Hepatocyte (in vitro differentiated cells): ENCODE measurements at regions not wholly inside any gene's neighbourhood (a gene's known extent, or its start where the extent isn't known, plus 50 kb on each side); places are given as distances from the start of the nearest gene placed in this dataset.

Source experiments
- DNase-seq: peaks from one replicate; pipeline ENCODE4 v3.0.0-alpha.2; 2016; ENCODE audit warnings: low spot score
- H2AFZ ChIP-seq: fragments of 200-600 bp; sonication (generic); 2 replicates; pipeline ENCODE4 v1.6.0; 2016; ENCODE audit warnings: antibody characterized with exemption, mild to moderate bottlenecking
- H3K27ac ChIP-seq: fragments of 200-600 bp; sonication (generic); 2 replicates; pipeline ENCODE4 v1.5.1; 2016; ENCODE audit warnings: mild to moderate bottlenecking
- H3K27me3 ChIP-seq: fragments of 200-600 bp; sonication (generic); 2 replicates; pipeline ENCODE4 v1.6.1; 2016
- H3K36me3 ChIP-seq: fragments of 200-600 bp; sonication (generic); replicated peaks from 2 replicates; pipeline ENCODE4 v1.5.1; 2016; ENCODE audit warnings: low read depth; ENCODE audit not compliant: insufficient read depth
- H3K4me1 ChIP-seq: fragments of 200-600 bp; sonication (generic); 2 replicates; pipeline ENCODE4 v1.5.1; 2016; ENCODE audit warnings: mild to moderate bottlenecking, moderate library complexity; ENCODE audit not compliant: insufficient read depth
- H3K4me2 ChIP-seq: fragments of 200-600 bp; sonication (generic); 2 replicates; pipeline ENCODE4 v1.6.0; 2016
- H3K4me3 ChIP-seq: fragments of 200-600 bp; sonication (generic); 2 replicates; pipeline ENCODE4 v1.5.1; 2016; ENCODE audit warnings: mild to moderate bottlenecking
- H3K79me2 ChIP-seq: fragments of 200-600 bp; sonication (generic); 2 replicates; pipeline ENCODE4 v1.6.0; 2017; ENCODE audit warnings: mild to moderate bottlenecking
- H3K9me2 ChIP-seq: fragments of 200-600 bp; sonication (generic); replicated peaks from 2 replicates; pipeline ENCODE4 v1.6.0; 2017; ENCODE audit warnings: mild to moderate bottlenecking; ENCODE audit not compliant: insufficient read depth
- H3K9me3 ChIP-seq: fragments of 200-600 bp; sonication (generic); 2 replicates; pipeline ENCODE4 v1.5.1; 2016; ENCODE audit warnings: low read depth, mild to moderate bottlenecking
- H4K20me1 ChIP-seq: fragments of 200-600 bp; sonication (generic); 2 replicates; pipeline ENCODE4 v1.6.0; 2016; ENCODE audit warnings: mild to moderate bottlenecking; ENCODE audit not compliant: insufficient read depth, poor library complexity, severe bottlenecking
- EZH2 ChIP-seq: fragments of 200-600 bp; sonication (generic); IDR thresholded peaks from 2 replicates; pipeline ENCODE4 v1.6.1; 2016; ENCODE audit warnings: antibody characterized with exemption, mild to moderate bottlenecking, borderline replicate concordance
- EZH2phosphoT487 ChIP-seq: fragments of 200-600 bp; sonication (generic); IDR thresholded peaks from one replicate; pipeline ENCODE4 v1.6.1; 2018; ENCODE audit warnings: antibody characterized with exemption, mild to moderate bottlenecking, low read depth, moderate library complexity; ENCODE audit not compliant: unreplicated experiment, severe bottlenecking
- WGBS: methylation state at CpG from one replicate; pipeline ENCODE4 v1.1.6; 2016; ENCODE audit warnings: low lambda C conversion rate; ENCODE audit errors: missing lambda C conversion rate; 5-methylcytosine and 5-hydroxymethylcytosine counted together
- TF ChIP-seq, protein P1 (sequence below): fragments of 200-600 bp; sonication (generic); IDR thresholded peaks from 2 replicates; pipeline ENCODE4 v1.5.1; 2016; ENCODE audit warnings: antibody characterized with exemption, mild to moderate bottlenecking; ENCODE audit not compliant: poor library complexity

DNA sequence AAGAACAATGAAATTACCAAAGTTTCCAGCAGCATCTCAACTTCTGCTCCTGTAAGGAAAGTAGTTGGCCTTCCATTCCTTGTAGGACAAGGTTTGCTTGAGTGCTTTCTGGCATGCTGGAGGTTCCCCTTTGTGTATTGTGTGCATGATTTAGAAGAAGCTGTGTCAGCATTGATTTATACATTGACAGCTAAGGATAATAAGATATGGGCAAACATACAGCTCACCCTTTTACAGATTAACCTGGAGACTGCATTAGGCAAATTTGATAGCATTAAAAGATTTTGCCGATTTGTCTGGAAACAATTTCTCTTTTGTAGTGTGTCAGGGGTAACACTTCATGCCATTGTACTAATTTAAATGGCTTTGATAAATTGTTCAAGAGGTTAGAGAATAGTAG, 221.8 kb upstream of the PACRGL start:
- no peaks in the 10 kb centered on the region for H3K4me1 ChIP-seq
- DNase-seq: no peak
- H3K9me3 ChIP-seq: no peaks in the 10 kb centered on the region
- no peaks in the 10 kb centered on the region for H3K9me2 ChIP-seq
- H4K20me1 ChIP-seq: no peaks in the 10 kb centered on the region
- H3K27ac ChIP-seq: no peak overlapping the region
- no peaks in the 10 kb centered on the region for H3K36me3 ChIP-seq
- no peaks in the 10 kb centered on the region for H3K79me2 ChIP-seq
- TF ChIP-seq, protein P1, sequence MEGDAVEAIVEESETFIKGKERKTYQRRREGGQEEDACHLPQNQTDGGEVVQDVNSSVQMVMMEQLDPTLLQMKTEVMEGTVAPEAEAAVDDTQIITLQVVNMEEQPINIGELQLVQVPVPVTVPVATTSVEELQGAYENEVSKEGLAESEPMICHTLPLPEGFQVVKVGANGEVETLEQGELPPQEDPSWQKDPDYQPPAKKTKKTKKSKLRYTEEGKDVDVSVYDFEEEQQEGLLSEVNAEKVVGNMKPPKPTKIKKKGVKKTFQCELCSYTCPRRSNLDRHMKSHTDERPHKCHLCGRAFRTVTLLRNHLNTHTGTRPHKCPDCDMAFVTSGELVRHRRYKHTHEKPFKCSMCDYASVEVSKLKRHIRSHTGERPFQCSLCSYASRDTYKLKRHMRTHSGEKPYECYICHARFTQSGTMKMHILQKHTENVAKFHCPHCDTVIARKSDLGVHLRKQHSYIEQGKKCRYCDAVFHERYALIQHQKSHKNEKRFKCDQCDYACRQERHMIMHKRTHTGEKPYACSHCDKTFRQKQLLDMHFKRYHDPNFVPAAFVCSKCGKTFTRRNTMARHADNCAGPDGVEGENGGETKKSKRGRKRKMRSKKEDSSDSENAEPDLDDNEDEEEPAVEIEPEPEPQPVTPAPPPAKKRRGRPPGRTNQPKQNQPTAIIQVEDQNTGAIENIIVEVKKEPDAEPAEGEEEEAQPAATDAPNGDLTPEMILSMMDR: no peak
- TF ChIP-seq EZH2 (no peak), EZH2phosphoT487 (no peak)
- H3K4me3 ChIP-seq: no peak overlapping the region
- H2AFZ ChIP-seq: no peak overlapping the region
- no peaks in the 10 kb centered on the region for H3K27me3 ChIP-seq
- H3K4me2 ChIP-seq: no peak overlapping the region
- WGBS: 96% methylated on average over 1 of the region's 1 CpG

DNA sequence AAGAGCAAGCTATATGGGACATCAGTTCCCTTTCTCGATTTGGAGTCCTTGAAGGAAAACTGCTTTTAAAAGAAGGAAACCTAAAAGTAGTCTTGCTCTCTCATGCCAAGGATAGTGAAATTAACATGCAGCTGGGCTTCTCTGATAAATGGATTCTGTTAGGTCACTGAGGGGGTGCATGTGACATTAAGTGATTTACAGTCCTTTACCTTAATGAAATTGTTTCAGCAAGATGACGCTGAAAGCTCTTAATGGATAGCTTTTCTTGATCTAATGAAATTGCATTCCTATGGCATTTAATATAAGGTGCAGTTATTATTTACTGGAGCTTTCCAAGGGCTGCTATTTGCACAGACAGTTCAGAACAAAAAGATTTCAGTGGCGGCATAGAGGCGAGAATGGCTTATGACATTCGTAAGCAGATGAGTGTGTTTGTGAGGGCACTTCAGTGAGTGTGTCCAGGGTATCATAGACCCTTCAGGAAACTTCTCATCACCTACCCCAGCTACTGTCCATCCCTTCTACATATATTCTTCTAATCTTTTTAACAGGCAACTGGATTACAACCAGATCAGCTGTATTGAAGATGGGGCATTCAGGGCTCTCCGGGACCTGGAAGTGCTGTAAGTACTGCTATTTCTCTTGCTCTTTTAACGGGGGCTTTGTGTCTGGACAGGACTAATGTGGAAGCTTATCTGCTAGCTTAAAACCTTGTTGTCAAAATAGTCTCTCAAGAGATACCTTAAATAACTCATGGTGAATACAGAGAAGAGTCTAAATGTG, 219.9 kb upstream of the PACRGL start:
- no peak for DNase-seq
- Histone ChIP-seq H3K36me3 (no peaks in the 10 kb centered on the region), H3K79me2 (no peaks in the 10 kb centered on the region), H3K4me3 (no peak overlapping the region), H3K4me1 (no peaks in the 10 kb centered on the region), H3K27ac (no peak overlapping the region), H3K27me3 (no peaks in the 10 kb centered on the region), H3K9me2 (no peaks in the 10 kb centered on the region), H3K4me2 (no peak overlapping the region), H3K9me3 (no peaks in the 10 kb centered on the region), H4K20me1 (no peaks in the 10 kb centered on the region), H2AFZ (no peak overlapping the region)
- no peak for TF ChIP-seq EZH2phosphoT487
- TF ChIP-seq, protein P1: no peak
- TF ChIP-seq EZH2: no peak
- 67% methylated on average over 7 of the region's 7 CpGs for WGBS

DNA sequence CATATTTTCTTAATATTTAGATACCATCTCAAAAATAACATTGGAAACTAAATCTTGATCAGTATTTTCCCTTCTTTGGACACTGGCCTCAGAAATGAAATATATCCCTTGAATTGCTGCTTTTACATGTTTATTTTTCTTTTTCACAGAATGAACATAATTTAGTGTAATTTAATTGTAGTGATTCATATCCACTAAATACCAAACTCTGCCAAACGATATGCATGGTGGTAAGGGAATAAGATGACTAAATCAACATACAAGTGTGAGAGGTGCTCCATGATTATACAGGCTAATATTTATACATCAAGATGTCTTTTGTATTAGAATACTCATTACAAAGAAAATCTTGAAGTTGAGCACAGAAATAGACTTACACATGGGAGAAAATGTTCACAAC, 216.8 kb upstream of the PACRGL start:
- H3K36me3 ChIP-seq: no peaks in the 10 kb centered on the region
- H2AFZ ChIP-seq: no peak overlapping the region
- no peak overlapping the region for H3K4me2 ChIP-seq
- no peaks in the 10 kb centered on the region for H3K27me3 ChIP-seq
- WGBS: 88% methylated on average over 1 of the region's 1 CpG
- DNase-seq: no peak
- H3K4me1 ChIP-seq: no peaks in the 10 kb centered on the region
- H4K20me1 ChIP-seq: no peaks in the 10 kb centered on the region
- no peaks in the 10 kb centered on the region for H3K9me3 ChIP-seq
- H3K4me3 ChIP-seq: no peak overlapping the region
- no peaks in the 10 kb centered on the region for H3K79me2 ChIP-seq
- no peaks in the 10 kb centered on the region for H3K9me2 ChIP-seq
- H3K27ac ChIP-seq: no peak overlapping the region
- TF ChIP-seq, protein P1: no peak
- no peak for TF ChIP-seq EZH2phosphoT487
- no peak for TF ChIP-seq EZH2
